ENCODE measurements at regions not wholly inside any gene's neighbourhood (a gene's known extent, or its start where the extent isn't known, plus 50 kb on each side); places are given as distances from the start of the nearest gene placed in this dataset.

GRCh38 chr11:131232261-131232660, 138.2 kb upstream of the NTM start:
- no peak for DNase-seq

GRCh38 chr11:131234221-131234620, 136.2 kb upstream of the NTM start:
- DNase-seq: no peak

- no peak for DNase-seq
Measured at GRCh38 chr11:131235328-131236298, 134.8 kb upstream of the NTM start.

GRCh38 chr11:131240421-131240820, 130.0 kb upstream of the NTM start:
- no peak for DNase-seq

GRCh38 chr11:131242476-131243000, 127.9 kb upstream of the NTM start:
- DNase-seq: no peak

GRCh38 chr11:131246156-131246555, 124.3 kb upstream of the NTM start:
- no peak for DNase-seq

GRCh38 chr11:131246663-131247062, 123.8 kb upstream of the NTM start:
- DNase-seq: no peak

GRCh38 chr11:131248588-131248987, 121.8 kb upstream of the NTM start:
- DNase-seq: no peak

GRCh38 chr11:131253142-131253655, 117.2 kb upstream of the NTM start:
- DNase-seq: no peak

- peak; percentile 25 for DNase-seq
Measured at GRCh38 chr11:131253656-131254151, 116.7 kb upstream of the NTM start.

- no peak for DNase-seq
Measured at GRCh38 chr11:131254254-131254653, 116.2 kb upstream of the NTM start.

GRCh38 chr11:131274233-131274632, 96.2 kb upstream of the NTM start:
- DNase-seq: no peak

- no peak for DNase-seq
Measured at GRCh38 chr11:131275580-131275979, 94.8 kb upstream of the NTM start.

- no peak for DNase-seq
Measured at GRCh38 chr11:131278472-131278871, 91.9 kb upstream of the NTM start.

- DNase-seq: no peak
Measured at GRCh38 chr11:131279654-131280384, 90.6 kb upstream of the NTM start.

- DNase-seq: no peak
Measured at GRCh38 chr11:131281316-131281715, 89.1 kb upstream of the NTM start.

GRCh38 chr11:131284041-131284440, 86.4 kb upstream of the NTM start:
- DNase-seq: no peak

- DNase-seq: no peak
Measured at GRCh38 chr11:131288521-131289091, 81.8 kb upstream of the NTM start.

GRCh38 chr11:131290185-131290584, 80.2 kb upstream of the NTM start:
- no peak for DNase-seq

GRCh38 chr11:131295986-131296385, 74.4 kb upstream of the NTM start:
- no peak for DNase-seq

GRCh38 chr11:131297441-131297840, 73.0 kb upstream of the NTM start:
- DNase-seq: no peak

Data from muscle of arm (tissue), 1 donor.